Calu3 (cell line): ENCODE measurements at regions not wholly inside any gene's neighbourhood (a gene's known extent, or its start where the extent isn't known, plus 50 kb on each side); places are given as distances from the start of the nearest gene placed in this dataset.
"Not testable (repeated sequence)": the region's sequence is repeated elsewhere in the genome, so short reads cannot be mapped to it uniquely, and the experiment has no call there.

Experiments
- BruUV-seq: library from RNA; stranded (reverse); fragments of 400-500 nt; replicated peaks from 2 replicates; lab custom pipeline; 2021; lab: Mats Ljungman, UMichigan
- CTCF ChIA-PET: fragments of 300-600 bp; sonication (Branson Sonifier 250); formaldehyde crosslinking; loops from one replicate; lab custom pipeline; 2022; ENCODE audit warnings: antibody characterized with exemption; lab: Charles Lee
- DNase-seq: peaks from one replicate; pipeline ENCODE4 v3.0.0; 2022
- H3K27ac Mint-ChIP-seq: one replicate; pipeline ENCODE4 v1.8.0; 2022; ENCODE audit warnings: mixed read lengths; ENCODE audit not compliant: unreplicated experiment
- H3K27me3 Mint-ChIP-seq: one replicate; pipeline ENCODE4 v1.8.0; 2022; ENCODE audit warnings: mixed read lengths; ENCODE audit not compliant: unreplicated experiment
- H3K36me3 Mint-ChIP-seq: one replicate; pipeline ENCODE4 v1.8.0; 2022; ENCODE audit warnings: mild to moderate bottlenecking, moderate library complexity, mixed read lengths; ENCODE audit not compliant: insufficient read depth, unreplicated experiment
- H3K4me1 Mint-ChIP-seq: one replicate; pipeline ENCODE4 v1.8.0; 2022; ENCODE audit warnings: mild to moderate bottlenecking, low read depth, mixed read lengths; ENCODE audit not compliant: unreplicated experiment
- H3K4me3 Mint-ChIP-seq: one replicate; pipeline ENCODE4 v1.8.0; 2022; ENCODE audit warnings: mild to moderate bottlenecking, low read depth, moderate library complexity, mixed read lengths; ENCODE audit not compliant: unreplicated experiment
- H3K9me3 Mint-ChIP-seq: one replicate; pipeline ENCODE4 v1.8.0; 2022; ENCODE audit warnings: low read depth, mixed read lengths; ENCODE audit not compliant: unreplicated experiment
- CTCF ChIP-seq: fragments of 200-600 bp; IDR thresholded peaks from one replicate; pipeline ENCODE4 v1.8.0; 2022; ENCODE audit warnings: antibody characterized with exemption; ENCODE audit not compliant: unreplicated experiment
- intact Hi-C: fragments of 100-400 bp; cut with micrococcal nuclease; formaldehyde crosslinking; loops from one replicate; pipeline ENCODE4 v1.10.0; 2022; ENCODE audit not compliant: unreplicated experiment

DNA sequence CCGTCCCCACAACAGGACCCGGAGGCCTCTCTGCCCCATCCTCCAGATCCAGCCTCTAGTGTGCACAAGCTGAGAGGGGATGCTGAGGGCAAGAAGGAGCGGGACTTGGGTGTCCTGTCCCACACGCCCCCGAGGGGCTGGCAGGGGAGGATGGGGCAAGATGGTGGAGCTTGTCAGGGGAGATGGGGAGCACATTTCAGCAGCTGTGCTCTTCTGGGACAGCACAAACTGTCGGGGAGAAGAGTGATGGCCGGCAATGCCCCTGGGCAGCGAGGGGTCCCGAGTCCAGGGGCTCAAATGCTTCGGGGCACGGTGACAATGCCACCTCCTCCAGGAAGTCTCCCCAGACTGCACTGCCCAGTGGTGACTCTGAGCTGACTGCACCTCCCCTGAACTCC lies 134.5 kb downstream of the FAM53A start:
- Mint-ChIP-seq H3K27ac (no peak overlapping the region), H3K9me3 (no peaks in the 10 kb centered on the region), H3K27me3 (peaks cover 51% of the 10 kb centered on the region), H3K4me1 (no peaks in the 10 kb centered on the region), H3K4me3 (no peak overlapping the region), H3K36me3 (no peaks in the 10 kb centered on the region)
- no peak for TF ChIP-seq CTCF
- intact Hi-C loops, result no loop called here
- no TSS peak for BruUV-seq
- CTCF ChIA-PET, result no interaction called here
- DNase-seq, result no peak

DNA sequence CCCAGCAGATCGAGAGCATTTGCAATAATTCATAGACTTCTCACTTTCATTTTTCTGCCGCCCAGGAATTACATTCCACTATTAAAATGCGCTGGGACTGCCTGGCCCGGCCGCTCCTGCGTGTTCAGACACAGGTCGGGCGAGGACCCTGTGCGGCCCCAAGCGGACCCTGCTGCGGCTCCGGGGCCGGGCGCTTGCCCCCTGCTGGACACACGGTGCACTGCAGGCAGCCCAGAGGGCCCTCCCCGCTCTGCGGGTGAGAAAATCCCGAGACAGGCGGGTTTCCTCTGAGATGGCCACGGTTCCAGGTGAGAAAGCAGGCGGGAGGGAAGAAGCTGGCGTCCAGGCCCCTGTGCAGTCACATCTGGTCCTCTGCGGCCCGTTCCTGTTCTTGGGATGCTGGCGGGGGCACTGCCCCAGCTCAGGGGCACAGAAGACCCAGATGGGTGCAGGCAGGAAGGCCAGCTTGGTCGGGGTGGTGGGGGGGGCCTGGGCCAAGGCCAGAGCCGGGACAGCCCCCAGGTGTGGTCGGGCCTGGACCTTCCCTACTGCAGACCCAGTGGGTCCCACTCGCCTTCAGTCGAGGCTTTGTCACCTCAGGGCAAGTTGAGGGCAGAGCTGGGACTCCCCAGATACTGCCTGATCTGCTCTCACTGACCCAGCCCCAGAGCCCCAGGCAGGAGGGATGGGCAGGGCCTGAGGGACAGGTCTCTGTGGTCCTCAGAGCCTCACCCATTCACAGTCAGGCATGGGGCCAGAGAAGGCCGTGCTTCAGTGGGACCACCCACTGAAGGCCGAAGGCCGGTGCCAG lies 135.1 kb downstream of the FAM53A start:
- BruUV-seq, CTCF ChIA-PET, H3K9me3 Mint-ChIP-seq, H3K4me1 Mint-ChIP-seq, H3K27ac Mint-ChIP-seq, intact Hi-C loops, H3K36me3 Mint-ChIP-seq, H3K4me3 Mint-ChIP-seq: not testable (repeated sequence)
- peak; percentile 61 for DNase-seq
- peaks cover 45% of the 10 kb centered on the region for H3K27me3 Mint-ChIP-seq
- TF ChIP-seq CTCF, result peak; percentile 91

DNA sequence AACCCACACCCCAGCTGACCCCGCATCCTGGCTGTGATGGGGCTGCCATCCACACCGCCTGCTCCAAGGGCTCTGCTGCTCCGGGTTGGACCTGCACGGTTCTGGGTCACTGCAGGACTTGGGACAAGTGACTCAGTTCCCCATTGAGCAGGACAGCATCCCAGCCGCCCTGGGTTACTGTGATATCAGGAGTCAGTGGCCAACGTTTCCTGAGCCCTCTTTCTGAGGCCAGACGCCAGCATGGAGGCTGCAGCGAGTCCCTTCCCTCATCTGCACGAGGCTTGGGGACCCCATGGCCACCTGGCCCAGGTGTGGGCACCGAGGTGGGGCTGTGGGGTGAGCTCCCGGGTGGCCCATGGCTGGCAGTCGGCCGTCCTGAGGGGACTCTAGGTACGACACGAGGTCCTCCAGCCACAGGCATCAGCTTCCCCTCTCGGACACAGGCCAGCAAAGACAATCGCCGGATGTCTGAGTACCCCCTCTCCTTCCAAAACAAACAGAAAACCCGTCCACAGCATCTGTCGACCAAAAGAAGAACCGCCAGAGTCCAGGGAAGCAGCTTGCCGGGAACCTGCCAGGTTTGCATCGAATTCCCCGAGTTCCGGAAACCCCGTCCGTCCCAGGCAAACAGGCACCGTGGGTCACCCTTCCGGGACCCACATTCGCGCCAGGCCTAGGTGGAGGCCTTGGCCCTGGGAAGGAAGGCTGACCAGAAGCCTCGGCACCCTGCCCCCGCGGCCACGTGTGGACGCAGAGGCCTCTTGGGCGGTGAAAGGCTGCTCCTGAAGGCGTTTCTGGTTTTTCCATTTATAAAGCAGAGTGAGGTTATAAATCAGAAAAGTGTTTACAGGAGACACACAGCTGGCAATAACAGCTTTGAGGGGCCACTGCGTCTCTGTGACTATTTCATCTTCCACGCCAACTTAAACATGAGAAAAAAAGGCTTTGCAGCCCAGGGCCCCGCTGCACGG lies 136.0 kb downstream of the FAM53A start:
- Mint-ChIP-seq H3K27me3 (peaks cover 36% of the 10 kb centered on the region), H3K4me3 (no peak overlapping the region), H3K36me3 (no peaks in the 10 kb centered on the region), H3K9me3 (no peaks in the 10 kb centered on the region), H3K4me1 (no peaks in the 10 kb centered on the region), H3K27ac (no peak overlapping the region)
- no peak for TF ChIP-seq CTCF
- intact Hi-C loops, result no loop called here
- no peak for DNase-seq
- BruUV-seq, result no TSS peak
- CTCF ChIA-PET, result no interaction called here

DNA sequence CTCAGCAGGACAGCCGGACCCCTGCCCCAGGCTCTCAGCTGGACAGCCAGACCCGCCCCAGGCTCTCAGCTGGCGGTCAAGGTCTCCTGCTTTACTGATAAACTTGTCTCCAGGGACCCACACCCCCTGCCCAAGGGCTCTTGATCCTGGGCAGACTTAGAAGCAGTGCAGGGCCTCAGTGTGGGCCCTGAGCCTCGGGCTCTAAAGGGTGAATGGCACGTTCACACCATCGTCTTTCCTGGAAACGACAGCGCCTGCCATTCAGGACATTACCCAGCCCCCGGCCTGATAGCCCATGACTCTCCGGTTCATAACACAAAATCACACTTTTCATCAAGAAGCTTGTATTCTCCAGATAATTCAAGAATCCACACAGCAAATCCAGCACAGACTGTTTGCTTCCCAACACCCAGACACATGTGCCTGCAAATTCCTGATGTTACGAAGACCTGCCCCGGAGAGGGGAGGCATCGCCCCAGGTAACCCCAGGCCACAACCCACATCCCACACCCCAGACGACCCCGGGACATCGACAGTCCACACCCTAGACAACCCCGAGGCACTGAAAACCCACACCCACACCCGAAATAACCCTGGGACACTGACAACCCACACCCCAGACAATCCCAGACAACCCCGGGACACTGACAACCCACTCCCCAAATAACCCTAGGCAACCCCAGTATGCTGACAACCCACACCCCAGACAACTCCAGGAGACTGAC lies 136.8 kb downstream of the FAM53A start:
- H3K36me3 Mint-ChIP-seq, result no peaks in the 10 kb centered on the region
- BruUV-seq, result no TSS peak
- H3K4me1 Mint-ChIP-seq, result no peaks in the 10 kb centered on the region
- H3K27me3 Mint-ChIP-seq, result peaks cover 40% of the 10 kb centered on the region
- H3K9me3 Mint-ChIP-seq, result no peaks in the 10 kb centered on the region
- H3K4me3 Mint-ChIP-seq, result no peak overlapping the region
- no peak for DNase-seq
- CTCF ChIA-PET, result no interaction called here
- TF ChIP-seq CTCF, result no peak
- no peak overlapping the region for H3K27ac Mint-ChIP-seq
- intact Hi-C loops, result no loop called here
